OCI-LY3 (cell line): ENCODE measurements at regions not wholly inside any gene's neighbourhood (a gene's known extent, or its start where the extent isn't known, plus 50 kb on each side); places are given as distances from the start of the nearest gene placed in this dataset.

Experiments
- EZH2phosphoT487 ChIP-seq: fragments of 200-600 bp; shearing (Covaris generic); IDR thresholded peaks from 2 replicates; pipeline ENCODE4 v1.6.1; 2018; ENCODE audit warnings: antibody characterized with exemption, mixed run types, low read depth
- TF ChIP-seq, protein P1 (sequence below): fragments of 200-600, 300-600 bp; sonication (generic); IDR thresholded peaks from 2 replicates; pipeline ENCODE4 v1.5.1; 2014; ENCODE audit warnings: antibody characterized with exemption, low read length, low read depth

DNA sequence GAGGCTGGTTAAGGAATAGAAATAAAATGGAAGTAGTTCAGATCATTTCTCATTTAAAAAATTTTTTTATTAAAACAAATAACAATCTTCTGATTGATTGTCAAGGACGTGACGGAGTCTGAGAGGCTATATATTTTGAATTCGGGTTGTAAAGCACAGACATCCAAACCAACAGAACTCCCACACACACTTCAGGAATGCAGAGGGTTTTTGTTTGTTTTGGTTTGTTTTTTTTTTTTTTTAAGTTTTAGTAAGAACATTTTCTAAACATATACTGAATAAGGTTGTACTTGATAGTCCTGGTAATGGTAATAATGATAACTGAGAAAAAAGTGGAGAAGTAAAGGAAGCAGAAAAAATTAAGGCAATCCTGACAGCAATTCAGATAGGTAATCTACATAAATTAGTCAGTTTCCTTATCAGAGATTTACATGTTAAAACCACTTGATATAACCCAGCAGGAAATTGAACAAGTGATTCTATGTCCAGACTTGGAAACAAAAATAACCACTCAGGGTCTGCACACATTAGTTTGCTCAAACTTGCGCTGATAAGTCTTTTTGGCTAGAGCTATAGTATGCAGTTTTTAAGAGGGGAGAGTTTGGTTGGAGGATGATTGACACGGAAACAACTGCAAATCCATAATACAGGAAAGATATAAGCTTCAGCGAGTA is 51.5 kb upstream of the CTAGE1 start:
- TF ChIP-seq, protein P1, sequence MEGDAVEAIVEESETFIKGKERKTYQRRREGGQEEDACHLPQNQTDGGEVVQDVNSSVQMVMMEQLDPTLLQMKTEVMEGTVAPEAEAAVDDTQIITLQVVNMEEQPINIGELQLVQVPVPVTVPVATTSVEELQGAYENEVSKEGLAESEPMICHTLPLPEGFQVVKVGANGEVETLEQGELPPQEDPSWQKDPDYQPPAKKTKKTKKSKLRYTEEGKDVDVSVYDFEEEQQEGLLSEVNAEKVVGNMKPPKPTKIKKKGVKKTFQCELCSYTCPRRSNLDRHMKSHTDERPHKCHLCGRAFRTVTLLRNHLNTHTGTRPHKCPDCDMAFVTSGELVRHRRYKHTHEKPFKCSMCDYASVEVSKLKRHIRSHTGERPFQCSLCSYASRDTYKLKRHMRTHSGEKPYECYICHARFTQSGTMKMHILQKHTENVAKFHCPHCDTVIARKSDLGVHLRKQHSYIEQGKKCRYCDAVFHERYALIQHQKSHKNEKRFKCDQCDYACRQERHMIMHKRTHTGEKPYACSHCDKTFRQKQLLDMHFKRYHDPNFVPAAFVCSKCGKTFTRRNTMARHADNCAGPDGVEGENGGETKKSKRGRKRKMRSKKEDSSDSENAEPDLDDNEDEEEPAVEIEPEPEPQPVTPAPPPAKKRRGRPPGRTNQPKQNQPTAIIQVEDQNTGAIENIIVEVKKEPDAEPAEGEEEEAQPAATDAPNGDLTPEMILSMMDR: no peak
- TF ChIP-seq EZH2phosphoT487: no peak
